ENCODE measurements at regions not wholly inside any gene's neighbourhood (a gene's known extent, or its start where the extent isn't known, plus 50 kb on each side); places are given as distances from the start of the nearest gene placed in this dataset.

- no peak overlapping the region for H3K27ac ChIP-seq
- TF ChIP-seq CTCF (conservative IDR thresholded peaks at IDR 0.05): no peak
Observed at GRCh38 chr14:101221549-101222160, 318.1 kb upstream of the RTL1 start.

- TF ChIP-seq CTCF (conservative IDR thresholded peaks at IDR 0.05) (no peak), ZFX (IDR thresholded peaks at IDR 0.05) (no peak)
- H3K27ac ChIP-seq: no peak overlapping the region
Observed at GRCh38 chr14:101222362-101223070, 319.0 kb upstream of the RTL1 start.

GRCh38 chr14:101223127-101223526, 319.6 kb upstream of the RTL1 start:
- TF ChIP-seq CTCF (conservative IDR thresholded peaks at IDR 0.05) (no peak), ZFX (IDR thresholded peaks at IDR 0.05) (no peak)

DNA sequence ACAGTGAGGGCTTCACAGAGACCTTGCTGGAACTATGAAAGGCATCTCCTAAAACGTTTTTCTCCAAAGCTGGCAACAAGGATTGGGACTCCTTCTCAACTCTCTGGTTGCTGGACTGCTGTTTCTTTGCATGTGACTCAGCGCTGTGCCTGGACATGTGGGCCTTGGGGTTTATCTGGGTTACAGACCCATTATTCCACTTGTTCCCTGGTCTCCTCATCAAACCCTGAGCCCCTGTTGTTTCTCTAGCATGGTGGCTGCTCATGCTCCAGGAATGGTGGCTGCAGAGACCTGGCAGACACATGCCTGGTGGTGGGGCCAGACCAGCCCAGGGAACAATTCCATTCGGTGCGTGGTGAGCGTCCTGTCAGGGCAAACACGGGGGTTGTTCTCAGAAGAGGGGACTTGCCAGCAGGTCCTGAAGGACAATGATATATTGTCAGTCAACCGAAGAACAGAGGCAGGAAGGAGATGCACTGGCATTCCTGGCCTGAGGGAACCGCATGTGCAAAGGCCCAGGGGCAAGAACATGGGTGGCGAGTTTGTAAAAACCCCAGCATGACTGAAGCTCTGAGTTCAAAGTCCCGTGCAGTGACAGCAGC, 320.1 kb upstream of the RTL1 start:
- no peak for TF ChIP-seq CTCF (conservative IDR thresholded peaks at IDR 0.05)
- TF ChIP-seq ZFX (IDR thresholded peaks at IDR 0.05): no peak
- H3K27ac ChIP-seq: no peak overlapping the region

More at GRCh38 chr14:101223127-101223526, 319.6 kb upstream of the RTL1 start:
- no peak overlapping the region for H3K27ac ChIP-seq

- no peak overlapping the region for H3K27ac ChIP-seq
- no peak for TF ChIP-seq ZFX (IDR thresholded peaks at IDR 0.05)
- no peak for TF ChIP-seq CTCF (conservative IDR thresholded peaks at IDR 0.05)
Observed at GRCh38 chr14:101224356-101225156, 321.0 kb upstream of the RTL1 start.

DNA sequence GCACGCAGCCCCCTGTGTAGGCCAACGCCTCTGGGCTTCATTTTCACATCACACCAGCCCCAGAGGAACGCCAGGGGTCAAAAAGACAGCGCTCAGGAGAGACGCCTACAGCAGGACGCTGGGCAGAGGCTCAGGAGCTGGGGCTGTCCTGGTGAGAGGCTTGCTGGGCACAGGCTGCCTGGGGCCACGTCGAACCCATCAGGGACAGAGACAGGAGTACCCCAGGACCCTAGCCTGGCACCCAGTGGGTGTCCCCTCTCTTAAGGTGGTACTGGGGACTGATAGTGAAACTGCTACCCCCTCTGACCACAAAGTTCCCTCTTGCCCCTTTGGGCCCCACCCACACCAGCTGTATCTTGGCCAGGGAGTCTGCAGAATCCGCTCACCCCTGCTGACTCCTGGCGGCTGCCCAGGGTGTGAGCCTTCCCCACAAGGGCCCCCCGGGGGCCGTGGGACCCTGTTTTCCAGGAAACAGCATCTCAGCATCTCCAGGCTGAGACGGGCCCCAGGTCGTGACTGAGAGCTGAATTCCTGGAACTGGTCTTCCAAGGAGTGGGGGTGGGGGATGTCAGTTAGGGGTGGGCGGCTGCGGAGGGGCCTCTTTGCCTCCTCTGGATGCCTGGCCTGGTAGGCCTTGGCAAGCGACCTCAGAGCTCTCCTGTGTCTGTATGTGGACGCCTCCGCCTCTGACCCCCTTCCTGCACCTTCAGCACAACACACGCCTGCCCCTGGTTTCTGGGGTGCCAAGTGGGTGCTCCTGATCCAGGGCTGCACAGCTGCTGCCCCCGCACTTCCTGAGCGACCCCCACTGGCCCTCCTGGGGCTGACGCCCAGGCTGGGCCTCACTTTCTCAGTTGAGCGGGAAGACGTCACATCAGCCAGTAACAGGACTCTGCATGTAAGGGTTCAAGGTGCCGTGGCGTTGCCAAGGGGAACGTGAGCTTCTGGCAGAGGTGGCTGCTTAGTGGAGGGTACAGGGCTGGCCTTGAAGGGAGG, 321.9 kb upstream of the RTL1 start:
- no peak for TF ChIP-seq ZFX (IDR thresholded peaks at IDR 0.05)
- TF ChIP-seq CTCF (conservative IDR thresholded peaks at IDR 0.05): no peak
- H3K27ac ChIP-seq: no peak overlapping the region
